B cell (primary cell): ENCODE measurements at regions not wholly inside any gene's neighbourhood (a gene's known extent, or its start where the extent isn't known, plus 50 kb on each side); places are given as distances from the start of the nearest gene placed in this dataset.

Source experiments
- ATAC-seq: fragments of 200-7000 bp; cut with Tn5 transposase; one replicate; pipeline ENCODE4 v1.10.0; 2021; ENCODE audit warnings: low read depth, mild to moderate bottlenecking, moderate number of reproducible peaks, moderate library complexity
- CTCF ChIA-PET: fragments of 350-600 bp; sonication (Branson Sonifier 250); formaldehyde crosslinking; loops from one replicate; lab custom pipeline; 2021; ENCODE audit warnings: antibody characterized with exemption, inconsistent platforms; lab: Charles Lee
- POLR2A ChIA-PET: fragments of 350-600 bp; sonication (Branson Sonifier 250); formaldehyde crosslinking; loops from one replicate; lab custom pipeline; 2021; ENCODE audit warnings: antibody characterized with exemption; lab: Charles Lee
- DNase-seq: peaks from one replicate; pipeline ENCODE4 v3.0.0; 2013
- H2AFZ ChIP-seq: 2 replicates; pipeline ENCODE4 v1.6.1; 2012; ENCODE audit warnings: mild to moderate bottlenecking, low read depth, low read length; ENCODE audit not compliant: insufficient read depth, poor library complexity, severe bottlenecking
- H3K27ac ChIP-seq, 2 donors: 1 replicate in 1 of 2; 2 replicates in 1 of 2; pipeline ENCODE4 v1.5.1; 2012 to 2013; ENCODE audit warnings: low read length in 2 of 2, mild to moderate bottlenecking in 2 of 2, moderate library complexity in 1 of 2
- H3K27me3 ChIP-seq, 4 experiments: fragments of 200-600 bp in 1 of 4; sonication (generic) in 1 of 4; replicated peaks in 1 of 4; 1 replicate in 2 of 4; 2 replicates in 2 of 4; pipeline versions ENCODE4 v1.6.1 to v1.7.0; 2013 to 2016; ENCODE audit warnings: low read length in 3 of 4, mild to moderate bottlenecking in 2 of 4, mixed read lengths in 1 of 4, moderate library complexity in 1 of 4; ENCODE audit not compliant: insufficient read depth in 4 of 4, control insufficient read depth in 3 of 4; ENCODE audit errors: control extremely low read depth in 1 of 4
- H3K36me3 ChIP-seq, 2 experiments: replicated peaks in 1 of 2; 1 replicate in 1 of 2; 2 replicates in 1 of 2; pipeline versions ENCODE4 v1.6.1 to v1.7.1; 2013; ENCODE audit warnings: low read length in 1 of 2; ENCODE audit not compliant: insufficient read depth in 2 of 2, control insufficient read depth in 1 of 2; ENCODE audit errors: control extremely low read depth in 1 of 2, extremely low read depth in 1 of 2
- H3K4me1 ChIP-seq, 2 donors: fragments of 200-600 bp in 1 of 2; sonication (generic) in 1 of 2; 1 replicate in 1 of 2; 2 replicates in 1 of 2; pipeline versions ENCODE4 v1.5.1 to v1.6.1; 2013 to 2017; ENCODE audit warnings: low read length in 2 of 2; ENCODE audit not compliant: control insufficient read depth in 2 of 2, insufficient read depth in 2 of 2
- H3K4me2 ChIP-seq: replicated peaks from 2 replicates; pipeline ENCODE3; 2012; ENCODE audit warnings: mild to moderate bottlenecking, low read depth, low read length; ENCODE audit not compliant: poor library complexity, severe bottlenecking
- H3K4me3 ChIP-seq, 5 experiments: fragments of 200-600 bp in 1 of 5; sonication (generic) in 1 of 5; 1 replicate in 3 of 5; 2 replicates in 2 of 5; pipeline versions ENCODE4 v1.5.1 to v1.7.0; 2011 to 2016; ENCODE audit warnings: low read length in 4 of 5, mild to moderate bottlenecking in 4 of 5, low read depth in 2 of 5, control low read depth in 1 of 5, moderate library complexity in 1 of 5; ENCODE audit not compliant: insufficient read depth in 1 of 5; ENCODE audit errors: control extremely low read depth in 1 of 5, extremely low read depth in 1 of 5
- H3K79me2 ChIP-seq: fragments of 200-600 bp; sonication (generic); one replicate; pipeline ENCODE4 v1.6.0; 2016; ENCODE audit warnings: low read length; ENCODE audit not compliant: control insufficient read depth, insufficient read depth
- H3K9ac ChIP-seq: fragments of 200-600 bp; sonication (generic); 2 replicates; pipeline ENCODE4 v1.6.1; 2017; ENCODE audit warnings: mild to moderate bottlenecking, low read length, moderate library complexity
- H3K9me3 ChIP-seq, 3 donors: one replicate each; pipeline versions ENCODE4 v1.6.1 to v1.7.1; 2013; ENCODE audit warnings: low read length in 2 of 3; ENCODE audit not compliant: control insufficient read depth in 2 of 3, insufficient read depth in 1 of 3; ENCODE audit errors: control extremely low read depth in 1 of 3
- H4K20me1 ChIP-seq: 2 replicates; pipeline ENCODE4 v1.6.0; 2012; ENCODE audit warnings: mild to moderate bottlenecking, low read length; ENCODE audit not compliant: insufficient read depth, control insufficient read depth, poor library complexity, severe bottlenecking
- H3K27ac Mint-ChIP-seq: one replicate; pipeline ENCODE4 v1.8.0; 2021; ENCODE audit warnings: mixed read lengths
- H3K27me3 Mint-ChIP-seq: one replicate; pipeline ENCODE4 v1.8.0; 2021; ENCODE audit warnings: mixed read lengths
- H3K4me1 Mint-ChIP-seq: one replicate; pipeline ENCODE4 v1.8.0; 2021; ENCODE audit warnings: mixed read lengths
- H3K4me3 Mint-ChIP-seq: one replicate; pipeline ENCODE4 v1.8.0; 2021; ENCODE audit warnings: mixed read lengths
- H3K9me3 Mint-ChIP-seq: one replicate; pipeline ENCODE4 v1.8.0; 2022; ENCODE audit warnings: mixed read lengths; ENCODE audit not compliant: insufficient read depth
- CTCF ChIP-seq: fragments of 200-600 bp; IDR thresholded peaks from one replicate; pipeline ENCODE4 v1.8.0; 2022; ENCODE audit warnings: antibody characterized with exemption, mild to moderate bottlenecking
- EZH2 ChIP-seq: IDR thresholded peaks from 2 replicates; pipeline ENCODE4 v1.6.1; 2012; ENCODE audit warnings: borderline replicate concordance, low read depth, mild to moderate bottlenecking, moderate library complexity, low read length; ENCODE audit not compliant: insufficient read depth, poor library complexity, severe bottlenecking
- WGBS: methylation state at CpG from one replicate; pipeline ENCODE4 v1.1.5; 2013; ENCODE audit warnings: missing lambda C conversion rate; ENCODE audit not compliant: insufficient coverage; 5-methylcytosine and 5-hydroxymethylcytosine counted together
- intact Hi-C: fragments of 100-400 bp; cut with micrococcal nuclease; formaldehyde crosslinking; loops from one replicate; pipeline ENCODE4 v1.10.0; 2022

GRCh38 chr3:176347424-176348146 lies 849.7 kb downstream of the TBL1XR1 start:
- Histone ChIP-seq H3K4me3 (no peak overlapping the region), H3K27ac (no peak overlapping the region), H3K4me1 (no peaks in the 10 kb centered on the region), H3K4me2 (no peak overlapping the region), H2AFZ (no peak overlapping the region), H3K9me3 (peaks cover 0 to 5% (median 0%) of the 10 kb centered on the region in 3 donors), H3K27me3 (no peaks in the 10 kb centered on the region), H3K9ac (no peak overlapping the region), H3K79me2 (no peaks in the 10 kb centered on the region), H4K20me1 (no peaks in the 10 kb centered on the region), H3K36me3 (no peaks in the 10 kb centered on the region)
- ChIA-PET POLR2A (no interaction called here), CTCF (no interaction called here)
- Mint-ChIP-seq H3K27me3 (no peaks in the 10 kb centered on the region), H3K4me3 (no peak overlapping the region), H3K9me3 (peaks cover 7% of the 10 kb centered on the region), H3K27ac (no peak overlapping the region), H3K4me1 (no peaks in the 10 kb centered on the region)
- TF ChIP-seq CTCF, result no peak
- TF ChIP-seq EZH2, result no peak
- ATAC-seq, result no peak
- intact Hi-C loops, result no loop called here
- DNase-seq, result no peak
- 70% methylated on average over 4 of the region's 4 CpGs for WGBS

- Histone ChIP-seq H3K36me3 (no peaks in the 10 kb centered on the region), H3K9me3 (peaks cover 0 to 5% (median 0%) of the 10 kb centered on the region in 3 donors), H3K27ac (no peak overlapping the region), H3K27me3 (no peaks in the 10 kb centered on the region), H3K79me2 (no peaks in the 10 kb centered on the region), H3K4me3 (no peak overlapping the region), H2AFZ (no peak overlapping the region), H3K4me2 (no peak overlapping the region), H3K9ac (no peak overlapping the region), H3K4me1 (no peaks in the 10 kb centered on the region), H4K20me1 (no peaks in the 10 kb centered on the region)
- TF ChIP-seq CTCF (no peak), EZH2 (no peak)
- no peak for DNase-seq
- intact Hi-C loops, result no loop called here
- ChIA-PET CTCF (no interaction called here), POLR2A (no interaction called here)
- no peak for ATAC-seq
- Mint-ChIP-seq H3K9me3 (peaks cover 3% of the 10 kb centered on the region), H3K27ac (no peak overlapping the region), H3K4me3 (no peak overlapping the region), H3K27me3 (no peaks in the 10 kb centered on the region), H3K4me1 (no peaks in the 10 kb centered on the region)
- WGBS, result 70% methylated on average over 2 of the region's 5 CpGs
These were observed 855.3 kb downstream of the TBL1XR1 start for GRCh38 chr3:176341963-176342362.
